PC-3 (cell line): ENCODE measurements at regions not wholly inside any gene's neighbourhood (a gene's known extent, or its start where the extent isn't known, plus 50 kb on each side); places are given as distances from the start of the nearest gene placed in this dataset.

Experiments
- ATAC-seq: fragments of 200-7000 bp; cut with Tn5 transposase; 2 replicates; pipeline ENCODE4 v1.9.1; 2020; ENCODE audit warnings: mild to moderate bottlenecking, moderate library complexity
- BruUV-seq: library from RNA; stranded (reverse); fragments of 400-500 nt; replicated peaks from 2 replicates; lab custom pipeline; 2021; lab: Mats Ljungman, UMichigan
- CTCF ChIA-PET: fragments of 300-600 bp; sonication (Branson Sonifier 250); formaldehyde crosslinking; loops from one replicate; lab custom pipeline; 2022; ENCODE audit warnings: antibody characterized with exemption; lab: Charles Lee
- POLR2A ChIA-PET: fragments of 300-600 bp; sonication (Branson Sonifier 250); formaldehyde crosslinking; loops from one replicate; lab custom pipeline; 2022; ENCODE audit warnings: antibody characterized with exemption; ENCODE audit not compliant: unreplicated experiment; lab: Charles Lee
- DNase-seq: peaks from one replicate; pipeline ENCODE4 v3.0.0-alpha.2; 2015
- H2AFZ ChIP-seq: fragments of 300-600 bp; sonication (generic); 2 replicates; pipeline ENCODE4 v1.6.0; 2016; ENCODE audit warnings: antibody characterized with exemption, low read length
- H3F3A ChIP-seq: fragments of 300-600 bp; sonication (generic); one replicate; pipeline ENCODE4 v1.6.0; 2017; ENCODE audit warnings: antibody characterized with exemption, low read length, control low read depth, mild to moderate bottlenecking; ENCODE audit not compliant: unreplicated experiment
- H3K27ac ChIP-seq: fragments of 300-600 bp; sonication (generic); 2 replicates; pipeline ENCODE4 v1.5.1; 2016; ENCODE audit warnings: mild to moderate bottlenecking, low read length
- H3K27me3 ChIP-seq: fragments of 300-600 bp; sonication (generic); 2 replicates; pipeline ENCODE4 v1.6.1; 2016; ENCODE audit warnings: low read length, mixed read lengths
- H3K36me3 ChIP-seq: fragments of 300-600 bp; sonication (generic); 2 replicates; pipeline ENCODE4 v1.6.1; 2016; ENCODE audit warnings: low read depth, mixed run types, low read length, mixed read lengths
- H3K4me1 ChIP-seq: fragments of 300-600 bp; sonication (generic); 2 replicates; pipeline ENCODE4 v1.5.1; 2016; ENCODE audit warnings: low read length; ENCODE audit not compliant: insufficient read depth
- H3K4me2 ChIP-seq: fragments of 300-600 bp; sonication (generic); 2 replicates; pipeline ENCODE4 v1.6.0; 2016; ENCODE audit warnings: low read length
- H3K4me3 ChIP-seq: fragments of 300-600 bp; sonication (generic); 2 replicates; pipeline ENCODE4 v1.5.1; 2016; ENCODE audit warnings: mild to moderate bottlenecking, low read length, mixed read lengths
- H3K79me2 ChIP-seq: fragments of 300-600 bp; sonication (generic); 2 replicates; pipeline ENCODE4 v1.6.1; 2017; ENCODE audit warnings: low read length, mixed read lengths
- H3K9ac ChIP-seq: fragments of 300-600 bp; sonication (generic); 2 replicates; pipeline ENCODE4 v1.6.0; 2016; ENCODE audit warnings: mild to moderate bottlenecking, low read length
- H3K9me2 ChIP-seq: fragments of 300-600 bp; sonication (generic); replicated peaks from 2 replicates; pipeline ENCODE4 v1.6.1; 2016; ENCODE audit warnings: mixed run types, low read length, mixed read lengths
- H3K9me3 ChIP-seq: fragments of 300-600 bp; sonication (generic); 2 replicates; pipeline ENCODE4 v1.6.1; 2016; ENCODE audit warnings: low read length, mixed read lengths
- H4K20me1 ChIP-seq: fragments of 300-600 bp; sonication (generic); 2 replicates; pipeline ENCODE4 v1.6.1; 2016; ENCODE audit warnings: low read length, mixed read lengths
- EZH2 ChIP-seq: fragments of 300-600 bp; sonication (generic); IDR thresholded peaks from one replicate; pipeline ENCODE4 v1.6.1; 2017; ENCODE audit warnings: antibody characterized with exemption, mild to moderate bottlenecking, low read length; ENCODE audit not compliant: unreplicated experiment
- EZH2phosphoT487 ChIP-seq: fragments of 300-600 bp; sonication (generic); IDR thresholded peaks from 2 replicates; pipeline ENCODE4 v1.6.1; 2018; ENCODE audit warnings: mild to moderate bottlenecking, antibody characterized with exemption, low read length, borderline replicate concordance
- intact Hi-C: fragments of 100-400 bp; cut with micrococcal nuclease; formaldehyde crosslinking; loops from 2 replicates; pipeline ENCODE4 v1.9.0; 2023
- TF ChIP-seq, protein P1 (sequence below): fragments of 300-600 bp; sonication (generic); conservative IDR thresholded peaks from 2 replicates; pipeline ENCODE4 v1.5.1; 2017; ENCODE audit warnings: antibody characterized with exemption, low read depth, mild to moderate bottlenecking, low read length

GRCh38 chr3:99524559-99524958 is 113.8 kb upstream of the COL8A1 start:
- intact Hi-C loops, result loop anchor here (5.0 kb wide), 2 partner anchors 277 to 652 kb away; no protein-coding TSS in a partner anchor
- Histone ChIP-seq H3K4me1 (peaks cover 32% of the 10 kb centered on the region), H3K79me2 (no peaks in the 10 kb centered on the region), H4K20me1 (no peaks in the 10 kb centered on the region), H3K36me3 (no peaks in the 10 kb centered on the region), H3K4me2 (no peak overlapping the region), H3K9ac (no peak overlapping the region), H3K27me3 (no peaks in the 10 kb centered on the region), H3F3A (no peaks in the 10 kb centered on the region), H2AFZ (no peak overlapping the region), H3K9me2 (no peaks in the 10 kb centered on the region), H3K27ac (no peak overlapping the region), H3K4me3 (no peak overlapping the region), H3K9me3 (no peaks in the 10 kb centered on the region)
- ChIA-PET POLR2A (no interaction called here), CTCF (no interaction called here)
- TF ChIP-seq, protein P1, sequence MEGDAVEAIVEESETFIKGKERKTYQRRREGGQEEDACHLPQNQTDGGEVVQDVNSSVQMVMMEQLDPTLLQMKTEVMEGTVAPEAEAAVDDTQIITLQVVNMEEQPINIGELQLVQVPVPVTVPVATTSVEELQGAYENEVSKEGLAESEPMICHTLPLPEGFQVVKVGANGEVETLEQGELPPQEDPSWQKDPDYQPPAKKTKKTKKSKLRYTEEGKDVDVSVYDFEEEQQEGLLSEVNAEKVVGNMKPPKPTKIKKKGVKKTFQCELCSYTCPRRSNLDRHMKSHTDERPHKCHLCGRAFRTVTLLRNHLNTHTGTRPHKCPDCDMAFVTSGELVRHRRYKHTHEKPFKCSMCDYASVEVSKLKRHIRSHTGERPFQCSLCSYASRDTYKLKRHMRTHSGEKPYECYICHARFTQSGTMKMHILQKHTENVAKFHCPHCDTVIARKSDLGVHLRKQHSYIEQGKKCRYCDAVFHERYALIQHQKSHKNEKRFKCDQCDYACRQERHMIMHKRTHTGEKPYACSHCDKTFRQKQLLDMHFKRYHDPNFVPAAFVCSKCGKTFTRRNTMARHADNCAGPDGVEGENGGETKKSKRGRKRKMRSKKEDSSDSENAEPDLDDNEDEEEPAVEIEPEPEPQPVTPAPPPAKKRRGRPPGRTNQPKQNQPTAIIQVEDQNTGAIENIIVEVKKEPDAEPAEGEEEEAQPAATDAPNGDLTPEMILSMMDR, result no peak
- TF ChIP-seq EZH2phosphoT487 (no peak), EZH2 (no peak)
- no TSS peak for BruUV-seq
- no peak for DNase-seq
- ATAC-seq, result no peak

- H3K27me3 ChIP-seq, result no peaks in the 10 kb centered on the region
- ATAC-seq (no peak), DNase-seq (no peak)
- no peak overlapping the region for H3K9ac ChIP-seq
- H4K20me1 ChIP-seq, result no peaks in the 10 kb centered on the region
- H3K9me2 ChIP-seq, result no peaks in the 10 kb centered on the region
- H3F3A ChIP-seq, result no peaks in the 10 kb centered on the region
- H2AFZ ChIP-seq, result no peak overlapping the region
- no peak overlapping the region for H3K4me2 ChIP-seq
- CTCF ChIA-PET, result no interaction called here
- no peak for TF ChIP-seq EZH2
- TF ChIP-seq EZH2phosphoT487, result no peak
- TF ChIP-seq, protein P1, result no peak
- H3K4me1 ChIP-seq, result peaks cover 35% of the 10 kb centered on the region
- H3K4me3 ChIP-seq, result no peak overlapping the region
- POLR2A ChIA-PET, result no interaction called here
- no TSS peak for BruUV-seq
- no peaks in the 10 kb centered on the region for H3K9me3 ChIP-seq
- H3K36me3 ChIP-seq, result no peaks in the 10 kb centered on the region
- no peaks in the 10 kb centered on the region for H3K79me2 ChIP-seq
- no peak overlapping the region for H3K27ac ChIP-seq
- intact Hi-C loops, result loop anchor here (5.0 kb wide), 2 partner anchors 276 to 651 kb away; no protein-coding TSS in a partner anchor
Measured at GRCh38 chr3:99523431-99524127, 114.8 kb upstream of the COL8A1 start.

DNA sequence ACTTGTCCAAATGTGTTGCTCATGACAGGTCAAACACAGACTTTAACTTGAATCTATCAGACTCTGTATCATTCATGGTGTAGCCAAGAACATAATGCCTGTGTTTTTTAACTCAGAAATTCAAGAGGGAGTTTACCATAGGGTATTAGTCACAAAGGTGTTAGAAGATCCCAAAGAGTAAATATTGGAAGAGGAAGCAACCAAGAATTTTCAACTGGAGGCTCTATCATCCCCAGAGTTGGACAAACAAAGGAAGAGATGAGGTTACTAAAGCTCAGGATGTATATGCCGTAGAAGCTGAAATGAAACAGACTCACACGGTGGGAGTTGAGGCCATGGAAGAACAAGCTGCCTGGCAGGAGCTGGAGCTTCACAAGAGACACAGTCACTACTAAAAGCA is 116.2 kb upstream of the COL8A1 start:
- Histone ChIP-seq H3K36me3 (no peaks in the 10 kb centered on the region), H2AFZ (no peak overlapping the region), H3K9me3 (no peaks in the 10 kb centered on the region), H3K27me3 (no peaks in the 10 kb centered on the region), H3F3A (no peaks in the 10 kb centered on the region), H4K20me1 (no peaks in the 10 kb centered on the region), H3K4me2 (peak overlapping the region; percentile 69), H3K27ac (peak overlapping the region; percentile 77), H3K9me2 (no peaks in the 10 kb centered on the region), H3K9ac (no peak overlapping the region), H3K4me1 (peaks cover 35% of the 10 kb centered on the region), H3K4me3 (no peak overlapping the region), H3K79me2 (no peaks in the 10 kb centered on the region)
- ChIA-PET CTCF (interaction anchor here (0.6 kb wide), 1 partner anchor 338 kb away, joined by 3 read pairs; no protein-coding TSS in a partner anchor), POLR2A (no interaction called here)
- ATAC-seq (peak; percentile 75), DNase-seq (peak; percentile 81)
- intact Hi-C loops, result loop anchor here (5.0 kb wide), 2 partner anchors 275 to 650 kb away; no protein-coding TSS in a partner anchor
- no TSS peak for BruUV-seq
- TF ChIP-seq EZH2, result no peak
- TF ChIP-seq, protein P1, result no peak
